GM19372 (cell line): ENCODE measurements at regions not wholly inside any gene's neighbourhood (a gene's known extent, or its start where the extent isn't known, plus 50 kb on each side); places are given as distances from the start of the nearest gene placed in this dataset.
"Not testable (repeated sequence)": the region's sequence is repeated elsewhere in the genome, so short reads cannot be mapped to it uniquely, and the experiment has no call there.

Source experiments
- ATAC-seq: cut with Tn5 transposase; IDR thresholded peaks from one replicate; pipeline ENCODE4 v1.9.1; 2021; ENCODE audit warnings: mild to moderate bottlenecking, low read depth, moderate library complexity; ENCODE audit not compliant: unreplicated experiment

- ATAC-seq = no peak
Measured at GRCh38 chr2:122804494-122804893, 1049.0 kb downstream of the TSN start.

- no peak for ATAC-seq
Measured at GRCh38 chr2:122805346-122805745, 1049.9 kb downstream of the TSN start.

GRCh38 chr2:122808286-122808969 lies 1053.0 kb downstream of the TSN start:
- no peak for ATAC-seq

- ATAC-seq = not testable (repeated sequence)
Measured at GRCh38 chr2:122812214-122812613, 1056.8 kb downstream of the TSN start.

GRCh38 chr2:122815120-122815519 lies 1059.7 kb downstream of the TSN start:
- ATAC-seq = no peak

- no peak for ATAC-seq
Measured at GRCh38 chr2:122816803-122817202, 1061.4 kb downstream of the TSN start.

- no peak for ATAC-seq
Measured at GRCh38 chr2:122822319-122822718, 1066.9 kb downstream of the TSN start.

- ATAC-seq = no peak
Measured at GRCh38 chr2:122830157-122830556, 1074.7 kb downstream of the TSN start.

GRCh38 chr2:122831649-122832048 lies 1076.2 kb downstream of the TSN start:
- ATAC-seq = no peak

- no peak for ATAC-seq
Measured at GRCh38 chr2:122843503-122843902, 1088.1 kb downstream of the TSN start.

- no peak for ATAC-seq
Measured at GRCh38 chr2:122851161-122851560, 1095.7 kb downstream of the TSN start.

GRCh38 chr2:122851972-122852531 lies 1096.6 kb downstream of the TSN start:
- ATAC-seq = no peak

- ATAC-seq = no peak
Measured at GRCh38 chr2:122856696-122857095, 1101.2 kb downstream of the TSN start.

- no peak for ATAC-seq
Measured at GRCh38 chr2:122858075-122858702, 1102.7 kb downstream of the TSN start.

- ATAC-seq = no peak
Measured at GRCh38 chr2:122858813-122859212, 1103.4 kb downstream of the TSN start.

- ATAC-seq = no peak
Measured at GRCh38 chr2:122859260-122859659, 1103.8 kb downstream of the TSN start.

- peak; percentile 69 for ATAC-seq
Measured at GRCh38 chr2:122863532-122863931, 1108.1 kb downstream of the TSN start.

- no peak for ATAC-seq
Measured at GRCh38 chr2:122864728-122865127, 1109.3 kb downstream of the TSN start.

GRCh38 chr2:122866095-122866494 lies 1110.6 kb downstream of the TSN start:
- ATAC-seq = no peak

GRCh38 chr2:122867941-122868340 lies 1112.5 kb downstream of the TSN start:
- no peak for ATAC-seq

GRCh38 chr2:122868646-122869275 lies 1113.3 kb downstream of the TSN start:
- no peak for ATAC-seq

- ATAC-seq = no peak
Measured at GRCh38 chr2:122873951-122874350, 1118.5 kb downstream of the TSN start.
